LNCaP clone FGC (cell line): ENCODE measurements at regions not wholly inside any gene's neighbourhood (a gene's known extent, or its start where the extent isn't known, plus 50 kb on each side); places are given as distances from the start of the nearest gene placed in this dataset.

Experiments
- DNase-seq: peaks from one replicate; pipeline ENCODE4 v3.0.0-alpha.2; 2011; ENCODE audit warnings: low read depth
- H3K4me3 ChIP-seq: 2 replicates; pipeline ENCODE4 v1.5.1; 2011; ENCODE audit warnings: mild to moderate bottlenecking, low read depth, low read length, control low read depth
- CTCF ChIP-seq: IDR thresholded peaks from 2 replicates; pipeline ENCODE4 v1.5.1; 2012; ENCODE audit warnings: mild to moderate bottlenecking; ENCODE audit not compliant: control insufficient read depth, insufficient read depth; ENCODE audit errors: extremely low read depth

- no peak for TF ChIP-seq CTCF
- no peak overlapping the region for H3K4me3 ChIP-seq
Measured at GRCh38 chr3:90041995-90042394, 934.6 kb downstream of the EPHA3 start.

GRCh38 chr3:90043287-90043686 lies 935.9 kb downstream of the EPHA3 start:
- DNase-seq, result no peak
- H3K4me3 ChIP-seq, result no peak overlapping the region

More at GRCh38 chr3:90041995-90042394, 934.6 kb downstream of the EPHA3 start:
- no peak for DNase-seq

GRCh38 chr3:90044084-90044816 lies 936.8 kb downstream of the EPHA3 start:
- TF ChIP-seq CTCF, result no peak
- no peak for DNase-seq
- H3K4me3 ChIP-seq, result no peak overlapping the region

More at GRCh38 chr3:90043287-90043686, 935.9 kb downstream of the EPHA3 start:
- no peak for TF ChIP-seq CTCF

- DNase-seq, result no peak
- no peak for TF ChIP-seq CTCF
- H3K4me3 ChIP-seq, result no peak overlapping the region
Measured at GRCh38 chr3:90052425-90052950, 945.1 kb downstream of the EPHA3 start.

GRCh38 chr3:90054311-90054710 lies 946.9 kb downstream of the EPHA3 start:
- DNase-seq, result no peak
- H3K4me3 ChIP-seq, result no peak overlapping the region
- no peak for TF ChIP-seq CTCF

GRCh38 chr3:90055666-90056065 lies 948.2 kb downstream of the EPHA3 start:
- no peak for TF ChIP-seq CTCF
- no peak for DNase-seq
- no peak overlapping the region for H3K4me3 ChIP-seq
